Effector memory CD4-positive, alpha-beta T cell (primary cell): ENCODE measurements at regions not wholly inside any gene's neighbourhood (a gene's known extent, or its start where the extent isn't known, plus 50 kb on each side); places are given as distances from the start of the nearest gene placed in this dataset.

ENCODE experiments used
- DNase-seq, 3 donors: peaks; one replicate each; pipeline ENCODE4 v3.0.0-alpha.2; 2020
- H3K27ac ChIP-seq: 2 replicates; pipeline ENCODE4 v1.7.0; 2013; ENCODE audit warnings: mild to moderate bottlenecking, low read length, moderate library complexity; ENCODE audit not compliant: insufficient read depth, poor library complexity, severe bottlenecking
- H3K27me3 ChIP-seq: replicated peaks from 2 replicates; pipeline ENCODE4 v1.7.0; 2013; ENCODE audit warnings: mild to moderate bottlenecking, low read length; ENCODE audit not compliant: insufficient read depth, control insufficient read depth, poor library complexity, severe bottlenecking
- H3K36me3 ChIP-seq: 2 replicates; pipeline ENCODE4 v1.7.0; 2013; ENCODE audit warnings: mild to moderate bottlenecking, low read length, moderate library complexity; ENCODE audit not compliant: control insufficient read depth, insufficient read depth
- H3K4me1 ChIP-seq: 2 replicates; pipeline ENCODE4 v1.7.0; 2013; ENCODE audit warnings: low read length, mild to moderate bottlenecking; ENCODE audit not compliant: control insufficient read depth, insufficient read depth, poor library complexity, severe bottlenecking
- H3K4me3 ChIP-seq: 2 replicates; pipeline ENCODE4 v1.7.0; 2013; ENCODE audit warnings: low read length, low read depth, mild to moderate bottlenecking; ENCODE audit not compliant: insufficient read depth, poor library complexity, severe bottlenecking
- H3K9me3 ChIP-seq: 2 replicates; pipeline ENCODE4 v1.7.0; 2013; ENCODE audit warnings: mild to moderate bottlenecking, low read length, moderate library complexity; ENCODE audit not compliant: control insufficient read depth

- H3K9me3 ChIP-seq, result no peaks in the 10 kb centered on the region
- H3K4me3 ChIP-seq, result no peak overlapping the region
- H3K36me3 ChIP-seq, result no peaks in the 10 kb centered on the region
- no peaks in the 10 kb centered on the region for H3K27me3 ChIP-seq
- no peak for DNase-seq
- no peaks in the 10 kb centered on the region for H3K4me1 ChIP-seq
- H3K27ac ChIP-seq, result no peak overlapping the region
Observed at GRCh38 chr6:134593442-134593841, 275.5 kb upstream of the SGK1 start.

GRCh38 chr6:134593024-134593423 is 275.1 kb upstream of the SGK1 start:
- H3K4me3 ChIP-seq, result no peak overlapping the region
- H3K4me1 ChIP-seq, result no peaks in the 10 kb centered on the region
- no peaks in the 10 kb centered on the region for H3K9me3 ChIP-seq
- H3K27ac ChIP-seq, result no peak overlapping the region
- H3K27me3 ChIP-seq, result no peaks in the 10 kb centered on the region
- no peaks in the 10 kb centered on the region for H3K36me3 ChIP-seq
- DNase-seq, result no peak

GRCh38 chr6:134590449-134590848 is 272.5 kb upstream of the SGK1 start:
- Histone ChIP-seq H3K27me3 (no peaks in the 10 kb centered on the region), H3K36me3 (no peaks in the 10 kb centered on the region), H3K4me1 (no peaks in the 10 kb centered on the region), H3K9me3 (no peaks in the 10 kb centered on the region), H3K4me3 (no peak overlapping the region), H3K27ac (no peak overlapping the region)
- DNase-seq, result no peak

GRCh38 chr6:134590004-134590403 is 272.1 kb upstream of the SGK1 start:
- DNase-seq, result no peak
- Histone ChIP-seq H3K4me1 (no peaks in the 10 kb centered on the region), H3K36me3 (no peaks in the 10 kb centered on the region), H3K9me3 (no peaks in the 10 kb centered on the region), H3K27me3 (no peaks in the 10 kb centered on the region), H3K4me3 (no peak overlapping the region), H3K27ac (no peak overlapping the region)

- H3K27me3 ChIP-seq, result no peaks in the 10 kb centered on the region
Observed at GRCh38 chr6:134589512-134589911, 271.6 kb upstream of the SGK1 start.

GRCh38 chr6:134588267-134588666 is 270.4 kb upstream of the SGK1 start:
- Histone ChIP-seq H3K4me1 (no peaks in the 10 kb centered on the region), H3K27me3 (no peaks in the 10 kb centered on the region), H3K9me3 (no peaks in the 10 kb centered on the region), H3K4me3 (no peak overlapping the region), H3K36me3 (no peaks in the 10 kb centered on the region), H3K27ac (no peak overlapping the region)
- no peak for DNase-seq

More at GRCh38 chr6:134589512-134589911, 271.6 kb upstream of the SGK1 start:
- Histone ChIP-seq H3K9me3 (no peaks in the 10 kb centered on the region), H3K36me3 (no peaks in the 10 kb centered on the region), H3K4me3 (no peak overlapping the region), H3K27ac (no peak overlapping the region), H3K4me1 (no peaks in the 10 kb centered on the region)
- no peak for DNase-seq

- no peaks in the 10 kb centered on the region for H3K36me3 ChIP-seq
- H3K4me1 ChIP-seq, result no peaks in the 10 kb centered on the region
- no peaks in the 10 kb centered on the region for H3K27me3 ChIP-seq
- no peak for DNase-seq
- H3K9me3 ChIP-seq, result no peaks in the 10 kb centered on the region
- H3K4me3 ChIP-seq, result no peak overlapping the region
- no peak overlapping the region for H3K27ac ChIP-seq
Observed at GRCh38 chr6:134585517-134585873, 267.6 kb upstream of the SGK1 start.

- Histone ChIP-seq H3K27ac (no peak overlapping the region), H3K4me1 (no peaks in the 10 kb centered on the region), H3K4me3 (no peak overlapping the region), H3K9me3 (no peaks in the 10 kb centered on the region), H3K36me3 (no peaks in the 10 kb centered on the region), H3K27me3 (no peaks in the 10 kb centered on the region)
- DNase-seq, result no peak
Observed at GRCh38 chr6:134584847-134585516, 267.1 kb upstream of the SGK1 start.

- H3K9me3 ChIP-seq, result no peaks in the 10 kb centered on the region
- H3K36me3 ChIP-seq, result no peaks in the 10 kb centered on the region
- no peak overlapping the region for H3K27ac ChIP-seq
- no peaks in the 10 kb centered on the region for H3K4me1 ChIP-seq
- DNase-seq, result no peak
- no peak overlapping the region for H3K4me3 ChIP-seq
- H3K27me3 ChIP-seq, result no peaks in the 10 kb centered on the region
Observed at GRCh38 chr6:134577998-134578397, 260.1 kb upstream of the SGK1 start.

GRCh38 chr6:134575221-134575620 is 257.3 kb upstream of the SGK1 start:
- Histone ChIP-seq H3K36me3 (no peaks in the 10 kb centered on the region), H3K27ac (no peak overlapping the region), H3K4me3 (no peak overlapping the region)

More at GRCh38 chr6:134575221-134575620, 257.3 kb upstream of the SGK1 start:
- DNase-seq, result no peak
- H3K27me3 ChIP-seq, result no peaks in the 10 kb centered on the region
- no peaks in the 10 kb centered on the region for H3K9me3 ChIP-seq
- H3K4me1 ChIP-seq, result no peaks in the 10 kb centered on the region
